NCI-H524 (cell line): ENCODE measurements at regions not wholly inside any gene's neighbourhood (a gene's known extent, or its start where the extent isn't known, plus 50 kb on each side); places are given as distances from the start of the nearest gene placed in this dataset.

Experiments used
- DNase-seq, 2 experiments: peaks; one replicate each; lab custom pipeline; 2025; lab: John Stamatoyannopoulos, UW

- no peak for DNase-seq
These were observed 178.0 kb upstream of the SGK1 start for GRCh38 chr6:134495890-134496248.

DNA sequence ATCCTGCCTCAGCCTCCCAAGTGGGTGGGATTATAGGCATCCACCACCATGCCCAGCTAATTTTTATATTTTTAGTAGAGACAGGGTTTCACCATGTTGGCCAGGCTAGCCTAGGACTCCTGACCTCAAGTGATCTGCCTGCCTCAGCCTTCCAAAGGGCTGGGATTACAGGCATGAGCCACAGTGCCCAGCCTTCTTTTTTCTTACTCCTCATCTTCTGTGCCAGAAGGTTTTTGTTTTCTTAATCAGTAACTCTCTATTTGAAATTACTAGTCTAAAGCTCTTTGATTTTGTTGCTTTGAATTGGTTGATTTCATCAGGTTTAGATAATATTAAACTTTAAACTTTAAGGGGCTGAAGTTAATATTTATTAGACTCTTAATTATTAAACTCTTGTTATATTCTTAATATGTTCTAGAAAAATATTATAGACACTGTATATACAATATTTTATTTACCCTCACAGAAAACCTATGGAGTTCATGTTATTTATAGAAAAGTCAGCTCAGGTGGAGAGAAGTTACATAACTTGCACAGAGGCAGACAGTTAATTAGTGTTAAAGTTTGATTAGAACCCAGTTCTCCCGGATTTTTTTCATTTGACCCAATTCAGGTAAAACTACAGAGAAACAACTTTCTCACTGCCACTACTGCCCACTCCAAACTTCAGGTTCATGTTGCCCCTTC lies 177.4 kb upstream of the SGK1 start:
- DNase-seq: no peak

DNA sequence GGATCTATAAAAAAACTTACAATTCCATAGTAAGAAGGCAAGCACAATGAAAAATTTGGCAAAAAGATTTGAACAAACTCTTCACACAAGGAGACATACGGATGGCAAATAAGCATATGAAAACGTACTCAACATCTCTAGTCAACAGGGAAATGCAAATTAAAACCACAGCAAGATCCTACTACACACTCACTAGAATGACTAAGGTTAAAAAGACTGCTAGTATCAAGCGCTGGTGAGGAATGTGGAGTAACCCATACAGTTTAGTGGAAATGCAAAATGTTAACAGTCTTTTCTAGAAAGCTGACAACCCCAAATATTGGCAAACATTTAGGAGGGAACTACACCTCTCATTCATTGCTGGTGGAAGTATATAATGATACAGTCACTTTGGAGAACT lies 175.9 kb upstream of the SGK1 start:
- DNase-seq: no peak

DNA sequence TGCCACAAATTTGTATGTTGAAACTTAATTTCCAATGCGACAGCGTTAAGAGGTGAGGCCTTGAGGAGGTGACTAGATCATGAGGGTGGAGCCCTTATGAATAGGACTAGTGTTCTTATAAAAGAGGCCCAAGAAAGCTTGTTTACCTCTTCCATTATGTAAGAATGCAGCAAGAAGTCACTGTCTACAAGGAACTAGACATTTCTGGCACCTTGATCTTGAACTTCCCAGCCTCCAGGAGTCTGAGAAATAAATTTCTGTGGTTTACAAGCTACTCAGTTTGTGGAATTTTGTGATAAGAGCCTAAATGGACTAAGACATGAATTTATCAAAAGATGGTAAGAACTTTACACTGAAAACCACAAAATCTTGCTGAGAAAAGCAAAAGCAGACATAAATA lies 173.6 kb upstream of the SGK1 start:
- DNase-seq: no peak

DNA sequence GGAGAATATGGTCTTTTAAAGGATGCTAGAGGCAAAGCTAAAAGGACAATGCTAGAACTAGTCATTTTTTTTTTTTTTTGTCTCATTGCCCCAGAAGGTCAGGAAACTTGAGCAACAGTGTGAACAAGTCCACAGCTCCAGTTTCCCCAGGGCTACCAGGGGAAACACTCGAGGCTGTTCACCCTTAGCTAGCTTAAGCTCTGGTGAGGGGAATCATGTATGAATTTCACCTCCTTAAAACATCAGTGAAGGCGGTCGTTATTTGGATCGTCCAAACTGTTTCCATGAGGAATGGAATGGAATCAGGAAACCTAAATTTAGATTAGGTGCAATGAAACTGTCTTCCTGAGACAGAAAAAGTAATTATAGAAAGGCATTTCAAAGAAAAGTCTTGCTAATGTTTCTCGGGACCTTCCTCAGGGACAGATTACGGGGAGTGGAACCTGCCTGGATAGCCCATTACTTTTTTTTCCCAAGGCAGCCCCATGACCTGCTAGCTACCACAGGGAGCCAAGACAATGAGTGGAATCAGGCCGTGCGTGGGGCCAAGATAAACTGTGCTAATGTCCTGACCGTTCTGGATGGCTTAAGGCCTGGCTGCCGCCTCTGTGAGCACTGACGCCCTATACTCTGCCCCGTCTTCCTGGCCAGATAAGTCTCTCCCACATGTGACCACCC lies 164.8 kb upstream of the SGK1 start:
- DNase-seq: no peak

DNA sequence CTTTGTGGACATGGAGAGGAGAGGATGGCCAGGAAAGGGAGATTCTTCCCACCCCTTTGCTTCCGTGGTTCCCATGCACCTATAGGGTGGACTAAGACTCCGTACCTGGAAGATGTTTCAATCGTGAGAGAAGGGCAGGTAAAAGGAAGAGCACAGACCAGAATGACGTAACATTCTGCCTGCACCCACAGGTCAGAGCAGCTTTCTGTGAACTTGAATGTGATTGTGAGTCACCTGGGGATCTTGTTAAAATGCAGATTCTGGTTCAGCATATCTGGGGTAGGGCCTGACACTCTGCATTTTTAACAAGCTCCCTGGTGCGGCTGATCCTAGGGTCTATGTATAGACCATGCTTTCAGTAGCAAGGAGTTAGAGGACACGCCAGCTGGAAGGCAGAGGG lies 164.1 kb upstream of the SGK1 start:
- no peak for DNase-seq

DNA sequence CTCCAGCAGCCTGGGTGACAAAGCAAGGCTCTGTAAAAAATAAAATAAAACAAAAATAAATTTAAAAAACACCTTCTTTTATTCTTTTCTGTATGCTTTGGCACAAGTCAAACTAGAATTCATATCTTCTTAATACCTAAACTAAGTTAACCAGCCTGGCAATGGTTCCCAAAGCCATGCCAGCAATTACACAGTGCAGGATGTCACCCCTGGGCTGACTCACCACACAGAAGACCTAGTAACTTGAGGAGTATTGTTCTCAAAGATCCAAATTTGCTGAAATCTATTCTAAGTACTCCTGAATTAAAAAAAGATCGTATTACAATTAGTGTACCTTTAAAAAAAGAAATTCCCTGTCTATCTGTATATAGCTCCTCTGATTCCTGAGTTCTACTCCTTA lies 162.7 kb upstream of the SGK1 start:
- DNase-seq: no peak

DNA sequence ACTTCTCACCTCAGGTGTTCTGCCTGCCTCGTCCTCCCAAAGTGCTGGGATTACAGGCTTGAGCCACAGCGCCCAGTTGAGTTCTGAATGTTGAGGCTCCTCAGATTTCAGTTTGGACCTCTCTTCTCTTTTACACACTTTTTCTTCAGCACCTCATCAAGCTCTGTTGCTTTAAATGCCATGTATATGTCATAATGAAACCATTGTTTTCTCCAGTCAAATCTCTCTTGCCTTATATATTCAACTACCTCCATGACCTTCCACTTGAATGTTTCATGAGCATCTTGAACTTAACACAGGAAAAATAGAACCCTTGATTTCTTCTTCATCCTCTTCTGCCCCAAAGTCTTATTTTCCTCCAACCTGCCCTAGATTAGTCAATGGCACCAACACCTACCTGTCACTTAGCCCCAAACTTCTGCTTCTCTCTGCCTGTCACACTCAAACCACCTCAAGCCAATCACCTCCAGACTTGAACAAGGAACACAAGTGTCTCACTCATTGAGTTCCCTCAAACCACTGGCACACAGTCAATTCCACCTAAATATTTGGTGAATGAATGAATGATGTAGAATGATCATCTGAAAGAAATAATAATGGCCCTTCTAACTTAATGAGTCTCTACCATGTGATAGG lies 161.0 kb upstream of the SGK1 start:
- DNase-seq: no peak

GRCh38 chr6:134477991-134478635 lies 160.2 kb upstream of the SGK1 start:
- no peak for DNase-seq

- DNase-seq: no peak
These were observed 157.0 kb upstream of the SGK1 start for GRCh38 chr6:134474955-134475354.

GRCh38 chr6:134472661-134473060 lies 154.7 kb upstream of the SGK1 start:
- no peak for DNase-seq

GRCh38 chr6:134472046-134472445 lies 154.1 kb upstream of the SGK1 start:
- no peak for DNase-seq

DNA sequence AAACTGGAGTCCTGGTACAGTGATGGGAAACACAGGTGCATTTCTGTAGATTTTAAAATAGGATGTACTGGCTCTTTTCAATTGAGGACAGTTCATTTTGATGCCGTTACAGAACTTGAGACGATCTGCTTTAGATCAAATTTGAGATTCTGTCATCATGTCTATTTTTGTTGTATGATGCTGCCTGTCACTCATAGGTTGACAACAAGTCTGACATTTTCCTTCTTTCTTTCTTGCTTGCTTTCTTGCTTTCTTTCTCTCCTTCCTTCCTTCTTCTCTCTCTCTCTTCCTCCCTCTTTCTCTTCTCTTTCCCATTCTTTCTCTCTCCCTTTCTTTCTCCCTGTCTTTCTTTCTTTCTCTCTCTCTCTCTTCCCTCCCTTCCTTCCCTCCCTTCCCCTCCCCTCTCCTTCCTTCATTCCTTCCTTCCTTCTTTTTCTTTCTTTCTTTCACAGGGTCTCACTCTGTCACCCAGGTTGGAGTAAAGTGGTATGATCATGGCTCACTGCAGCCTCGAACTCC lies 152.6 kb upstream of the SGK1 start:
- DNase-seq: no peak

DNA sequence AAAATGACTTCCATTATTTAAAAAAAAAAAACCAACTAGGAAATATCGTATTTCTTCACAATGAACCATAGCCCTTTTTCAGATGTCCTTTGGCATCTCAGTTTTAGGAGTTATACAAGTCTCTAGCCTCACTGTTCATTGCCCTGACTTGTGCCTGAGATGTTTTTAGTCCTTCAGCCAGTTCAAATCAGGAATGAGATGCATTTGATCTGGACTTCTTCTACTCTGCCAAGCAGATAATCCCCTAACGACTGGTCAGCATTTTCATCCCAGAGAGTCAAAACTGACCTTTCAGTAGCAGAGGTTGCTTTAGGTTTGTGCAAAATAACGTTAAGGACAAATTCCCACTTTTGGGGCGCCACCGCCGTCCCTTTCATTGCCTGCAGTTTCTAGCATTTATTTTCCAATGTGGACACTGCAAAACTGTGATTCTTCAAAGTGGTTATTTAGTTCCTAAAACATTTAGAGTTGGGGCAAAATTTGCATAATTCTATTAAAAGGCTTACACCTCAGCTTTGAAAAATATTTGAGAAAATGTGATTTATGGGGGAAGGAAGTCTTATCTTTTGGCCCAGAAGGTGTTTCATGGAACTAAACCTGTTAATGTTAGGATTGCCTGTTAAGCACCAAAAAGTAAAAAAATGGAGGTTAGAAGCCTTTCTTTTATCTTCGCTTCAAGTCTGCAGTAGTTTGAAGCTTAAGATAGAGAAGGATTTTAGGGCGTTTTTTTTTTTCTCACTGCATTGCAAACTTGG lies 152.0 kb upstream of the SGK1 start:
- DNase-seq: no peak

DNA sequence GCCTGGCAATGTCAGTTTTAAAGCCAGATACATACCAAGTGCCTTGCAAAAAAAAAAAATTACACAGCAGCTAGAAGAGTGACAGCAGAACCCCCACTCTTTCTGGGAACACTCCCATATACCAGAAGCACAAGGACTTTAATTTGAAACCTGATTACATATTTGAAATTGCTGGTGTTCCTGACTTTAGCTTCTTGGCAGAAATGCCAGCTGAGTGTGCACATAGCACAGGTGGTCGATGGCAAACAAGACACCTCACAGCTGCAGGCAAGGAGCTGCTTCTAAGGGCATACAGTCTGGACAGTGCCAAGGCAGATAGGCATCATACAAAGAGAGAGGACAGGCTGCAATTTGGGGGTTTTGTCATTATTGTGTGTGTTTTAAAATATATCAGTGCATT lies 150.7 kb upstream of the SGK1 start:
- peak in 1 of 2 experiments; percentile 64 for DNase-seq

GRCh38 chr6:134467620-134468019 lies 149.7 kb upstream of the SGK1 start:
- no peak for DNase-seq

- no peak for DNase-seq
These were observed 149.0 kb upstream of the SGK1 start for GRCh38 chr6:134466771-134467525.

- DNase-seq: peak; percentile 87 to 96
These were observed 146.9 kb upstream of the SGK1 start for GRCh38 chr6:134464690-134465411.

- DNase-seq: no peak
These were observed 141.1 kb upstream of the SGK1 start for GRCh38 chr6:134458857-134459657.

- no peak for DNase-seq
These were observed 140.0 kb upstream of the SGK1 start for GRCh38 chr6:134457941-134458340.
